ENCODE measurements at regions not wholly inside any gene's neighbourhood (a gene's known extent, or its start where the extent isn't known, plus 50 kb on each side); places are given as distances from the start of the nearest gene placed in this dataset.

DNA sequence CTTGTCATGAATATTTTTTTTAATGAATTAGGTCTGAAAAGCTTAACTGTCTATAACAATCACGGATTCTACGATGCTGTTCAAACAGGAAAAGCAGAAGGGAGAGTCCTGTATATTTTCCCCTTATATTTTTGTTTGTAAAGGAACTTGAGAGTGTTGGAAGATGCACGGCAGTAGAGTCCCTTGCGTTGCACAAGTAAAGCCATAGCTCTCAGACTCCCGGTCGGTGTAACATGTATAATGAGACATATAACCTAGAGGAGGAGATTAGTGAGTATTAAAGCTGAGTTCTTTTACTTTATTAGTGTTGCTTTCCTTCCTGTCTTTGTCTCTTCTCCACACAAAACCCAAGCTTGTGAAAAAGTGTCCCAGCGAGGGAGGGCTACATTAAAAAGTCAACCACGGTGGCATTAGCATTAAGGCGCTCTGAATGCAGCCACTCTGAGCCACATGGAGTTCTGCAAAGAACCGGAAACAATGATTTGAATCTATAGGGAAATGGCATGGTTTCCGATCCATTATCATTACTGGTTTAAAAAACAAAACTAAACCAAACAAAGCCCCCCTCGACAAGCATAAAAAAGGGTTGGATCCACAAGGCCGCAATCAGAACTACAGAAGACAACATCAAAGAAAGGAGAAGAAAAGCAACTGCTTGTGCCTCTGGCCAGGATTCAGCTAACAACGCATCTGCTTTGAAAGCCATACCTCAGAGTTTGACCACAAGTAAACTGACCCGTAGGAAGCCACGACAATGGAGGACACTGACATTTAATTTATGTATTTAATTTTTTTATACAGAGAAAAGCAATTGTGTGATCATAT is 356.8 kb downstream of the LMO4 start:
- DNase-seq, result no peak

DNA sequence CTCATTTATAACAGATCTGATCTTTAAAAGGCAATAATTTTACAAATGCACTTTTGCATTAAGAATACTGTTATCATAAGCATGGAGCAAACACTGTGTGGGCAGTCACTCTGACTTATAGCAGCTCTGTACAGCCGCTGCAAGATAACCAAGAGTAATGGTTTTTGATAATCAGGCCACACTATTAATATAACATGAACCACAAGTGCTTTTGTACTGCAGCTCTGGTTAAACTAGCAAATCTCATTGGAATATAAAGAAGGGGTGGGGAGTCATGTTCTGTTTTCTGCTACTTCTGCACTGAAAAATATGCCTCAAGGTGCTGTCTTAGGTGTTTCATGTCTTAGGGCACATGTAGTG is 357.4 kb downstream of the LMO4 start:
- no peak for DNase-seq

DNA sequence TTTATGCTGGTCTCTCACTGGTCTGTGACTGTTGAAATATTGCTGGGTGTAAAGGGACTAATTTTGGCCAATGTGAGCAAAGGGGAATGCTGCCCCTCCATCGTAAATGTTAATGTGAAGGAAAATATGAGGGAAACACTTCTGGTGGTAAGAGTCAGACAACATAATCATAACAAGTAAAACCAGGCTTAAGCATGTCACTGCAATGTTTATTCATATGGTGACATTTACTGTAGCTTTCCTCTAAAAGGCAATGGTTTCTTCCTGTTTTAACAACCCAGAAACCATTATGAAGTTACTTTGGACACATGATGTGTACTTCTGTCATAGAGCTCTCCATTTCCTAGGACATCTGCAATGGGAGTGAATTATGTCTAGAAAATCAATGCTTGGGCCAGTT is 358.0 kb downstream of the LMO4 start:
- no peak for DNase-seq

DNA sequence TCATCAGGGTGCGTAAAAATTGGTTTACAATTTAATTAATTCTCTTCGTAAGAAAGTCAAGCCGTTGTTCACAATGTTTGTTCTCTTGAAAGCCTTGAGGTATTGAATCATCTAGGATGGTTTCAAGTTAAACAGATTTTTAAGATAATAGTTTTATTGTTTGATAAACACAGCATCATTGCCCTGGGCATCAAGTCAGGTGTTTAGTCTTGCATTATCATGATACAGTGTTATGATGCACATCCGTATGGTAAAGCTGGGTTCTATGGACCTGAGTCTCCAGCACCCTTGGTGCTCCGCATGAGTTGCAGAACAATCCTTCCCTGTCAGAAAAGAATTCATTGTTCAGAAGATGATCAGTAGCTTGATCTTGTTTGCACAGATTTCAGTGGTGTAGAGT is 359.5 kb downstream of the LMO4 start:
- DNase-seq, result no peak

DNA sequence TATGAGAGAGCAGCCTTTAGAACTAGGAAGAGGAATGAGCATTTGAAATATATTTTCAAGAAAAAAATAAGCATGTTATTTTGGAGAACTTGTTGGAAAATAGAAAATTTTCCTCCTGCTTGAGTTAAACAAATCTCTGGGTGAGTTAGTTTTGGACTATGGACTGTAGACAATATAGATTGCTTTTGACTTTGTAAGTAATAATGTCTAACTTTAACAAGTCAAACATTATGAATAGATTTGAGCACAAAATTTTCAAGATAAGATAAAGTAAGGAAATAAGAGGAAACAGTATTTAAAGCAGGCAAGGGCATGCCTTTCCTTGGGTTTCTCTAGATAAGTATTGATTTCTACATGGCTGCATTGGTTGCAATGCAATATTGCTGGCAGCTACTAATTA is 360.8 kb downstream of the LMO4 start:
- no peak for DNase-seq

DNA sequence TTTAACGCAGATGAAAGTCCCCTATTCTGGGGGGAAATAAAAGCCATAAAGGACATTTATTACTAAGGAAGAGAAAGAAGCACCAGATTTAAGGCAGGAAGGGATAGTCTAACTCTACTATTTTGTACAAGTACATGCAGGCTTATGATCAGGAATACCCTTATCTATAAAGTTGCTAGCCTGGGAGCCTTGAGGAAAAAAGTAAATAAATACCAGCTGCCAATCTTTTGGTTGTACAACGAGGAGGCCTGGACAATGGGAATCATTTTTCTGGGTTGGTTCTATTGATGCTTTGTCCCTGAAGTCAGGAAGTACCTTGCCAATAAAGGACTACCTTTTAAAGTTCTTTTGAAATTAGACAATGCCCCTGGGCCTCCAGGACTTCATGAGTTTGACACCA is 367.8 kb downstream of the LMO4 start:
- no peak for DNase-seq

DNA sequence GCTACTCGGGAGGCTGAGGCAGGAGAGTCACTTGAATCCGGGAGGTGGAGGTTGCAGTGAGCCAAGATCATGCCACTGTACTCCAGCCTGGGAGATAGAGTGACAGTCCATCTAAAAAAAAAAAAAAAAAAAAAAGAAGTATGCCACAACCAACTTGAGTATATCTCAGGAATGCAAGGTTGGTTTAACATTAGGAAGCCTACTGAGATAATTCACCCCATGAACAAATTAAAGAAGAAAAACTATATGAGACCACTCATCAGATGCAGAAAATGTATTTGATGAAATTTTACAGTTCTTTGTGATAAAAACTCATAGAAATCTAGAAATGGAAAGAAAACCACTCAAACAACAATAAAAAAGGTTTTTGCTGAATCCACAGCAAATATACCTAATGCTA is 373.8 kb downstream of the LMO4 start:
- no peak for DNase-seq

DNA sequence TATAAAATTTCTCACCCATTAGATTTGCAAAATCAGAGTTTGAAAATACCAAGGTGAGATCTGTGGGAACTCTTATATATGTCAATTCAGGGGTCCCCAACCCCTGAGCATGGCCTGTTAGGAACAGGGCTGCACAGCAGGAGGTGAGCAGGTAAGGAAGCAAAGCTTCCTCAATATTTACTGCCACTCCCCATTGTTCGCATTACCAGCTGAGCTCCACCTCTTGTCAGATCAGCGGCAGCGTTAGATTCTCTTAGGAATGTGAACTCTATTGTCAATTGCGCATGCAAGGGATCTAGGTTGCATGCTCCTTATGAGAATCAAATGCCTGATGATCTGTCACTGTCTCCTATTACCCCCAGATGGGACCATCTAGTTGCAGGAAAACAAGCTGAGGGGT is 376.6 kb downstream of the LMO4 start:
- no peak for DNase-seq

DNA sequence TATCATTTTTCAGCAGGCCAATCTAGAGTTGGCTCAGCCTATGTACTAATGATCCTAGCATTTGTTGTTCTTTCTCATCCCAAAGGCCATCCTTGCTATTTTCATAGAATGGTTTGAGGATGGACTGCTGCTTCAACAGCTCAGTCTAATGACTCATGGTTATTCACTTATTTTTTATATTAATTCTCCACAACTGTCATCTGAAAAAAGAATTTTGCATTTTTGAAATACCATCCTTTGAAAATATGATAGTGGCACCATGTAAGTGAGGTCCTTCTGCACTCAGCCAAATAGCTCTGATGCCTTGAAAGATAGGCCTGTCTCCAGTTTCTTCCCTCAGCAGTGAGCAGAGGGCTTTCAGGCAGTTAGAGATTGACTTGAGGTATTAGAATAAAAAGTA is 377.5 kb downstream of the LMO4 start:
- no peak for DNase-seq

DNA sequence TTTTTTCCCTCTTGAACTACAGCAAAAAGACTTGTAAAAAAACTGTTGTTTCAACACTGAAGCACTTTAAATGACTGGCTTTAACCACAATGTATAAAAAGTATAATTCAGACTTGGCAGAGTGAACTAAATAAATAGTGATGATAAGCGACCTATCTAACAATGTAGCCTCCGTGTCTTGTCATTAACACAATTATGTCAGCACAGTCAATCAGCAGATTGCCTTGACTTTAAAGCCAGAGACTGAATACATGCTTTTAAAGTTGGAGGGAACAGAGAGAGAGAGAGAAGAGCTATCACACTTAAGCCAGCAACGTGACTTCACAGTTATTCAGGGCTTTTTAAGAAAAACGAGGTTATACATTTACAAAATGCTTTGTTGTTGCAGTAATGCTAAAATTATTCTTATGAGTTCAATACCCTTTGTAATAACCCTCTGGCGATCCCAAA is 378.1 kb downstream of the LMO4 start:
- DNase-seq, result no peak

DNA sequence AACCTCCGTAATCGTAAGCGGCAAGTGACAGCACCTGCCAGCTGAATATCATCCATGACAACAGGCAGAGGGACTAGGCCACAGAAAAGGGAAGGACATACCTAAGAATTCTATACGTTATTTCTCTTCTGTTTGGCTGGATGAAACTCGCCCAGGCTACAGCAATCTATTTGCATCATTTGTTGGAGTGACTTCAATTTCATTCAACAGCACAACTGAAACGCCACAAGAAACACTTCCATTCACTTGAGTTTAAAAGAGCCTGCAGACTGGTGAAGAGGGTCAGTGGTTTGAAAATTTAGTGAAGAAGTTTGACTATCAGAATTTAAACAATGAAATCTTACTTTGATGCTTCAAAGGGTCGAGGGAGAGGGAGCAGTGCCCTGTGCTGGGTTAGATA is 378.7 kb downstream of the LMO4 start:
- no peak for DNase-seq

DNA sequence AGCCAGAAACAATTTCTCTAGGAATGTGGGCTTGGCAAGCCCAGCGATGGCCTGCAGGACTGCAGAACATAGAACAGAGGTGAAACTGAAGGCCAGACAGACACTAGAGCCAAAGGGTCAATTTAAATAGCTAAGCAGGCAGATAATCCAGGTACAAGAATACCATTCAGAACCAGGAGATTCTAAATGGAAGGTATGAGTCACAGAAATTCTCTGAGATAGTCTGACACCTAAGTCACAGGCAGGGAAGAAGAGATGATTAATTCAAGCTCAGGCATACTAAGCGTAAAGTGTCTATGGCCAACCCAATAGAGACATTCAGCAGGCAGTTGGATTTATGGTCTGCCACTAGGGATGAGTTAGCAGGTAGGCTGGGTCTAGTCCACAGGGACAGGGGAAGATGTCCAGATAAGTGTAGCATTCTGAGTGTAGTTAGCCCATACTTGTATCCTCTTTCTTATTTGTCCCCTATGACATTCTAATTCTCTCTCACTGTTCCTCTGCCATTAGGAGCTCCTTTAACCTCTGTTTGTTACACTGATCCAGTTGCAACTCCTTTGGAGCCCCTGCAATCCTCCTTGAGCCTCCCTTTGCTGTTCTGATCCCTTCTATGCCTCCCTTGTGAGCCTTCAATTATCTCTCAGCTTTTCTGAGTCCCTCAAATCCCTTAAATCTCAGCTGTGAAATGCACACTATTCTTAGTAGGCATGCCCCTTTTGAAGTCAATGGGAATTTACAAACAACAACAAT is 383.8 kb downstream of the LMO4 start:
- DNase-seq, result no peak

DNA sequence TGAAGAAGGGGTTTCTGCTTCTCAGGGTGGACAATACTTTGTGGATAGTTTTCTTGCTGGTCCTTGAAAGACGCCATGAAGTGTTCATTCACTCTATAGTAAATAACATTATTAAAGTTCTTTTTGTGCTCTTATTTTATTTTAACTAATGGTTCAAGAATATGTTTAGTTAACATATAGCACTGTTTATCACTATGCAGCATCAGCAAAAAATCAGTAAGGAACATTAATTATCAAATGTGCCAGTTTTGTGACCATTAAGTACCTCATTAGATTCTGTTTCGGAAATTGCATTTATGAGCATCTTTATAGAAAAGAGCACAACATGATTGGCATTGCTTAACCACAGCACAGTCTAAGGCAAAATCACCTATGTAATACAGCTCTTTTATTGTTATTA is 385.6 kb downstream of the LMO4 start:
- no peak for DNase-seq

DNA sequence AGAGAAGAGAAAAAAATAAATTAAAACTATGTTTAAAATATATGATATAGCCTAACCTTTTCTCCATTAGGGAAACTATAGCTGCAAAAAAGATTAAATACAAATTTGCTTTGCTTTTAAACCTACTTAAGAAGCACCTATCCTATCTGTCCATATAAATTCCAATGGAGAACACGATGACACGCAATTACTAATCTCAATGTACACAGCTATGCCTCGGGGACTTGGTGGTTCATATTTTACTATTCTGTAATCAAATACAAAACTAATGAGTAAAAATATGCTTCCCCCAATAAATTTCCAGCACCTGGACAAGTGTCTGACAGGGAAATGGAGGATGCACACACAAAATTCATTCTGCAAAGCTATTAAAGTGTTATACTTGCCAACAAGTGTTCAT is 386.4 kb downstream of the LMO4 start:
- DNase-seq, result no peak

DNA sequence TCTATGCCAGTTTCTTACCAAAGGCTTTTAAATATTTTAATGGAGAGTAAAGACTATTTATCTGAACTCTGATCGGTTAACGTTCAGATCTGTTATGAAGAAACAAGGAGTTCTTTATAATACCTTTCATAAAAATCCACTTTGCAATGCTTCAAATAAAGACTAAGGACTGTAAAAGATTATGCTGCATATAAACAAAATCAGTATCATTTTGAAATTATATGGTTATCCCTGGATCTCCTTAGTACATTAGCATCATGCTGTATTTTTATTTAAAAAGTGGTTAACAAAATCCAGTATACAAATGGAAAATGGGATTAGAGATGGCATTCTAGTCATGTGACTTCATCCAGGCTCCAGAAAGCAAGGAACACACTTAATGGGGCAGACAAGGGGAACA is 386.8 kb downstream of the LMO4 start:
- DNase-seq, result no peak

DNA sequence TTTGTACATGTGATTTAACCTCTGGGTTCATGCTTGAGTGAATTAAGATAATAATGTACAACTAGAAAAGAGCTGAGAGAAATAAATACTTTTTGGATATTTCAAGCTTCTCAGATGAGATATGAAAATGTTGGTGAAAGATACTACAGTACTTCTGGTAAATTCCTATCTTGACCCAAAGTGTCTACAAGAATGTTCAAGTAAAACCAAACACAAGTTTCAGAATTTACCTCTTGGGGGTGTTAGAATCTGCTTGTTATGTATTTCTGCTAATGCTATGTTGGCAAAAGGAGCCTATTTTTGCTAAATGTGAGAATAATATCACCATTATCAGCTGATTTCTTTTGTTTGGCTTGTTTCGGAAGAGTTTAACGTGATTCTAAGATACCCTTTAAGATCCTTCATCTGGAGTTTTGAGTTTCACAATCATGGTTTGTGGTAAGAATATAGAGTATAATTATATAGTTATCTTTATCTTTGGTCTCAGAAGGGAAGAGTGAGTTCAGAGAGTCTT is 388.5 kb downstream of the LMO4 start:
- no peak for DNase-seq

DNA sequence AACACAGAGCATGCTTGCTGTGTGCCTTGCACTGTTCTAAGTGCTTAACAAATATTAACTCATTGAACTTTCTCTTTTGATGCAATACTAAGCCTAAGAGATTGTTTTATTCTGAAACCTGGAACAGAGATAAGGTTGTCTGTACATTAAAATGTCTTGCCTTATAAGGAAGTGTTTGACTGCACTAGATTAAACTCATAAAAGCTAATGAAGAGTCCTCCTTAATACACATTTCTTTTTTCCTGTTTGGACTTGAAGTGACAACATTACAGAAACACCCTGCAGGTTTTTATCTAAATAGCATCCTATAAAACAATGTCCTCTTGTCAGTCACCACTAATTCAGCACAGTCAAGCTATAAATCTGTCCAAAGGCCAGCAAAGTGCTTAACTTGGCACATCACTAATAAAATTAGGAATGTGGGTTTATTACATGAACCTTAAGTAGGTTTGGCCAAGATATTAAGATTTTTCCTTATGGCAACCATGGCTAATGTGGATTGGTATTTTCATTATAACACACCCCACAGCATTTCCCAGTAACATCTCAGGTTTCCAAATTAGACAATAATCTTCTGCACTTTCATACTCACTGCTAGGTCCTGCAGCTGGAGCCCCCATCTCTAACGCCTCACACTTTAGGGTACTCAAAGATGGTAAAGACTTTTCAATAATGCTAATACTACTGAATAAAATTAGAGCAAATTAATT is 389.7 kb downstream of the LMO4 start:
- no peak for DNase-seq

DNA sequence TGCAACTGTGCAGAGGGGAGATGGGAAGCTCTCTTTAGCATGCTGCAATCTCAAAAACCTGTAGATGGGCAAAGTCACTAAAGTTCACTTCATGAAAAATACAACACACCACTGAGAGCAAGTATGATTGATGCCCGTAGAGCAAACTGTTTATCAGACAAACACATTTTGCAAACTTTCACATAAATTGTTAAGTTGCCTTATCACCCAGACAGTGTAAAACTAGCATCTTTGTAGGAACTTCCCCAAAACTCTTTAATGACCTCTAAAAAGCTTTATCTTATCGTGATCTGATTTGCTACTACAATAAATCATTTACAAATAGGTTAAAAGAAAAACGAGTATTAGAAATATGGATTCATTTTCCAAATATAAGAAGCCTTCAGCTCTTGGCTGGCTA is 391.0 kb downstream of the LMO4 start:
- DNase-seq, result no peak

DNA sequence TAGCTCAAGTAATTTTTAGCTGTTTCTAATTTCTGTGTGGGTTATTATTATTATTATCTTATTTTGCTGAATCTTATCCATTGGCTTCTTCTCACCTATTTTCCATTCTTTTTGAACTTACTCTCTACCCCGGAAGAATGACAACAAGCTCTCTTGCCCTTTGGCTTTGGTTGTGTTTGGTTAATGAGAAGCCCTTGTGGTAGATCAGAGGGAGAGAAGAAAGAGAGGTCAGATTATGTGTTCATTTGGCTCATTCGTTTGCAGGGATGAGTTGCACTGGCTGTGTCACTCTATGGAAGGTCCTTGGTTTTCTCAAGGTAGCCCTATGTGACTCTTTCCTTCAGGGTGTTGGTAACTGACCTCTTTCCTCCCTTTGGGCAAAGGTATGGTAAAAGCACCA is 391.9 kb downstream of the LMO4 start:
- no peak for DNase-seq

DNA sequence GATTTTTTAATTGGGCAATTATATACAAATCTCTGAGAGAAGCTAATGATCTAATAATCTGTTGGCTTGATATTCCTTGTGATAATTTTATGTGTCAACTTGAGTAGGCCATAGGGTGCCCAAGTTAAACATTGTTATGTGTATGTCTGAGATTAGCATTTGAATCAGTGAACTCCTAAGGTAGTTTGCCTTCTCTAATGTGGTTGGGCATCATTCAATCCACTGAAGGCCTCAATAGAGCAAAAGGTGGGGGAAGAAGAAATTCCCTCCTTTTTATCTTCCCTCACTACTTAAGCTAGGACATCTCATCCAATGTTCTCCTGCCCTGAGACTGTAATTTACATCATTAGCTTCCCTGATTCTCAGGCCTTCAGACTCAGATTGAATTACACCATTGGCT is 394.5 kb downstream of the LMO4 start:
- no peak for DNase-seq

DNA sequence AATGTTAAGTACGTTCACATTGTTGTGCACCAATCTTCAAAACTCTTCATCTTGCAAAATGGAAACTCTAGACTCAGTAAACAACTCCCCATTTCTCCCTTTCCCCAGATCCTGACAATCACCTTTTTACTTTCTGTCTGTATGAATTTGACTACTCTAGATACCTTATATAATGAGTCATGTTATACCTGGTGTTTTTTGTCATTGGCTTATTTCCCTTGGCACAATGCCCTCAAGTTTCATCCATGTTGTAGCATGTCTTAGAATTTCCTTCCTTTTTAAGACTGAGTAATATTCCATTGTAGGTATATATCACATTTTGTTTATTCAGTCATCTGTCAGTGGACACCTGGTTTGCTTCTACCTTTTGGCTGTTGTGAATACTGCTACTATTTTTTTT is 399.5 kb downstream of the LMO4 start:
- DNase-seq, result no peak

DNA sequence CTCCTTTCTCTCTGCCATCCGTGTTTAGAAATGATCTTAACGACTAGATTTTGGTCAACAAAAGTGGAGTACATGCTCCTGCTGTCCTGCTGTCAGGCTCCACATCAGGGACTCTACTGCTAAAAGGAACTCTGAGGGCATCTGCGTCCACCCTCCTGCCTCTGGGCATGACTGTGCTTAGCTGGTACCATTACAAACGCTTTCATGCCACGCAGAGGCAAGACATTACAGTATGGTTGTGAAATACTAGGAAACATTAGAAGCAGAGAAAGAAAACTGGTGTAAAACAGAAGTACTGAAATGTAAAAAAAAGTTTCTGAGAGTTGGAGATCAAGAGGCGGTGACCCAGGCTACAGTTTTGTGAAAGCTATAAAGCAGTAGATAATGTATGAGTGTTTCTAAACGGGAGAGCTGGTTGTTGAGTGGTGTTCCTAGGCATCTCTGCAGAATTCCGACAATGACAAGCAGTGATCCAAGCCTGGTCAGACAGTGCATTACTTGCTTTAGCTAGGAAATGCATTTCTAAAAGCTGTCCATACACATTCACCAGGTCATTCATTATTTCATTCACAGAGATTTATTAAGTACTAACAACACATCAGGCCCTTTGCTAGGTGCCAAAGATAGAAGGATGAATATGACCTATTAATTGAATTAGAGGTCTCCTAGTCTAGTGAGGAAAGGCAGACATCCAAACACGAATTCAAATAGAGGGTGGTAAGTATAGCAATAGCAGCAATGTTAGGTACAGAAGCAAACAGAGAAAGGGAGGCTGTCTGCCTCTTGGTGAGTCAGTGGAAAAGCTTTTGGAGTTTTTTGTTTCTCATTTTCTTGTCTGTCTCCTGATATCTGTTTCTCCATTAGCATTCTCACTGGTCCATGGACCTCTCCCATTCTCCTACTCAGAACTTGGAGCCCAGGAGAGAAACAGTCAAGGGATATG is 401.9 kb downstream of the LMO4 start:
- no peak for DNase-seq

DNA sequence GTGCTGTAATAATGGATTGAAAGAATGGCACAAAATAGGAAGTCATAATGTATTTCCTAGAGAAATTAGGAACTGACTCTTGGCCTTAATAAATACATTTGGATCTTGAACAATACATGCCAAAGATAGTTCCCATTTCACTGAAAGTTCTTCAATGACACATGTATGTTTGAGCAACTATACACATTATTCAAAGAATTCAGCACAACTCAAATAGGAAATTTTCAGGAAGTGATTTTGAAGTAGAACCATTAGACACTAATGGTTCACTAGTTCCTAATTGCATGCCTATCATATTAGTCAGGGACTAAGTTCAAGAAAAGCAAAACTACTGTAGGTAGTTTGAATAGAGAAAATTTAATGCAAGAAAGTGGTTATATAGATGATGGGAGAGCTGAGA is 404.7 kb downstream of the LMO4 start:
- DNase-seq, result no peak
